Vagina (tissue), 2 donors: ENCODE measurements at regions not wholly inside any gene's neighbourhood (a gene's known extent, or its start where the extent isn't known, plus 50 kb on each side); places are given as distances from the start of the nearest gene placed in this dataset.
"Not testable (repeated sequence)": the region's sequence is repeated elsewhere in the genome, so short reads cannot be mapped to it uniquely, and the experiment has no call there.

ENCODE experiments used
- CTCF ChIP-seq, 3 experiments: fragments of 450-650 bp in 2 of 3; fragments of 200-600 bp in 1 of 3; sonication (generic) in 1 of 3; IDR thresholded peaks; one replicate each; pipeline ENCODE4 v1.5.1; 2017 to 2019; ENCODE audit warnings: antibody characterized with exemption in 3 of 3, mild to moderate bottlenecking in 2 of 3, moderate library complexity in 2 of 3
- POLR2AphosphoS5 ChIP-seq, 2 donors: sonication (generic); formaldehyde crosslinking; IDR thresholded peaks; one replicate each; pipeline ENCODE4 v1.9.0; 2017; ENCODE audit warnings: antibody characterized with exemption in 2 of 2, mild to moderate bottlenecking in 2 of 2, low read depth in 1 of 2; ENCODE audit not compliant: insufficient read depth in 1 of 2

- not testable (repeated sequence) for TF ChIP-seq CTCF (IDR thresholded peaks at IDR 0.05); POLR2AphosphoS5 (IDR thresholded peaks at IDR 0.05; ENCODE audit: insufficient read depth in 1 of 2, low read depth in 1 of 2)
Measured at GRCh38 chr22:23460517-23461031, 119.5 kb downstream of the IGLL1 start.
